B cell (primary cell): ENCODE measurements at regions not wholly inside any gene's neighbourhood (a gene's known extent, or its start where the extent isn't known, plus 50 kb on each side); places are given as distances from the start of the nearest gene placed in this dataset.

Source experiments
- ATAC-seq: fragments of 200-7000 bp; cut with Tn5 transposase; one replicate; pipeline ENCODE4 v1.10.0; 2021; ENCODE audit warnings: low read depth, mild to moderate bottlenecking, moderate number of reproducible peaks, moderate library complexity
- CTCF ChIA-PET: fragments of 350-600 bp; sonication (Branson Sonifier 250); formaldehyde crosslinking; loops from one replicate; lab custom pipeline; 2021; ENCODE audit warnings: antibody characterized with exemption, inconsistent platforms; lab: Charles Lee
- POLR2A ChIA-PET: fragments of 350-600 bp; sonication (Branson Sonifier 250); formaldehyde crosslinking; loops from one replicate; lab custom pipeline; 2021; ENCODE audit warnings: antibody characterized with exemption; lab: Charles Lee
- DNase-seq: peaks from one replicate; pipeline ENCODE4 v3.0.0; 2013
- H2AFZ ChIP-seq: 2 replicates; pipeline ENCODE4 v1.6.1; 2012; ENCODE audit warnings: mild to moderate bottlenecking, low read depth, low read length; ENCODE audit not compliant: insufficient read depth, poor library complexity, severe bottlenecking
- H3K27ac ChIP-seq, 2 donors: 1 replicate in 1 of 2; 2 replicates in 1 of 2; pipeline ENCODE4 v1.5.1; 2012 to 2013; ENCODE audit warnings: low read length in 2 of 2, mild to moderate bottlenecking in 2 of 2, moderate library complexity in 1 of 2
- H3K27me3 ChIP-seq, 4 experiments: fragments of 200-600 bp in 1 of 4; sonication (generic) in 1 of 4; replicated peaks in 1 of 4; 1 replicate in 2 of 4; 2 replicates in 2 of 4; pipeline versions ENCODE4 v1.6.1 to v1.7.0; 2013 to 2016; ENCODE audit warnings: low read length in 3 of 4, mild to moderate bottlenecking in 2 of 4, mixed read lengths in 1 of 4, moderate library complexity in 1 of 4; ENCODE audit not compliant: insufficient read depth in 4 of 4, control insufficient read depth in 3 of 4; ENCODE audit errors: control extremely low read depth in 1 of 4
- H3K36me3 ChIP-seq, 2 experiments: replicated peaks in 1 of 2; 1 replicate in 1 of 2; 2 replicates in 1 of 2; pipeline versions ENCODE4 v1.6.1 to v1.7.1; 2013; ENCODE audit warnings: low read length in 1 of 2; ENCODE audit not compliant: insufficient read depth in 2 of 2, control insufficient read depth in 1 of 2; ENCODE audit errors: control extremely low read depth in 1 of 2, extremely low read depth in 1 of 2
- H3K4me1 ChIP-seq, 2 donors: fragments of 200-600 bp in 1 of 2; sonication (generic) in 1 of 2; 1 replicate in 1 of 2; 2 replicates in 1 of 2; pipeline versions ENCODE4 v1.5.1 to v1.6.1; 2013 to 2017; ENCODE audit warnings: low read length in 2 of 2; ENCODE audit not compliant: control insufficient read depth in 2 of 2, insufficient read depth in 2 of 2
- H3K4me2 ChIP-seq: replicated peaks from 2 replicates; pipeline ENCODE3; 2012; ENCODE audit warnings: mild to moderate bottlenecking, low read depth, low read length; ENCODE audit not compliant: poor library complexity, severe bottlenecking
- H3K4me3 ChIP-seq, 5 experiments: fragments of 200-600 bp in 1 of 5; sonication (generic) in 1 of 5; 1 replicate in 3 of 5; 2 replicates in 2 of 5; pipeline versions ENCODE4 v1.5.1 to v1.7.0; 2011 to 2016; ENCODE audit warnings: low read length in 4 of 5, mild to moderate bottlenecking in 4 of 5, low read depth in 2 of 5, control low read depth in 1 of 5, moderate library complexity in 1 of 5; ENCODE audit not compliant: insufficient read depth in 1 of 5; ENCODE audit errors: control extremely low read depth in 1 of 5, extremely low read depth in 1 of 5
- H3K79me2 ChIP-seq: fragments of 200-600 bp; sonication (generic); one replicate; pipeline ENCODE4 v1.6.0; 2016; ENCODE audit warnings: low read length; ENCODE audit not compliant: control insufficient read depth, insufficient read depth
- H3K9ac ChIP-seq: fragments of 200-600 bp; sonication (generic); 2 replicates; pipeline ENCODE4 v1.6.1; 2017; ENCODE audit warnings: mild to moderate bottlenecking, low read length, moderate library complexity
- H3K9me3 ChIP-seq, 3 donors: one replicate each; pipeline versions ENCODE4 v1.6.1 to v1.7.1; 2013; ENCODE audit warnings: low read length in 2 of 3; ENCODE audit not compliant: control insufficient read depth in 2 of 3, insufficient read depth in 1 of 3; ENCODE audit errors: control extremely low read depth in 1 of 3
- H4K20me1 ChIP-seq: 2 replicates; pipeline ENCODE4 v1.6.0; 2012; ENCODE audit warnings: mild to moderate bottlenecking, low read length; ENCODE audit not compliant: insufficient read depth, control insufficient read depth, poor library complexity, severe bottlenecking
- H3K27ac Mint-ChIP-seq: one replicate; pipeline ENCODE4 v1.8.0; 2021; ENCODE audit warnings: mixed read lengths
- H3K27me3 Mint-ChIP-seq: one replicate; pipeline ENCODE4 v1.8.0; 2021; ENCODE audit warnings: mixed read lengths
- H3K4me1 Mint-ChIP-seq: one replicate; pipeline ENCODE4 v1.8.0; 2021; ENCODE audit warnings: mixed read lengths
- H3K4me3 Mint-ChIP-seq: one replicate; pipeline ENCODE4 v1.8.0; 2021; ENCODE audit warnings: mixed read lengths
- H3K9me3 Mint-ChIP-seq: one replicate; pipeline ENCODE4 v1.8.0; 2022; ENCODE audit warnings: mixed read lengths; ENCODE audit not compliant: insufficient read depth
- EZH2 ChIP-seq: IDR thresholded peaks from 2 replicates; pipeline ENCODE4 v1.6.1; 2012; ENCODE audit warnings: borderline replicate concordance, low read depth, mild to moderate bottlenecking, moderate library complexity, low read length; ENCODE audit not compliant: insufficient read depth, poor library complexity, severe bottlenecking
- WGBS: methylation state at CpG from one replicate; pipeline ENCODE4 v1.1.5; 2013; ENCODE audit warnings: missing lambda C conversion rate; ENCODE audit not compliant: insufficient coverage; 5-methylcytosine and 5-hydroxymethylcytosine counted together
- intact Hi-C: fragments of 100-400 bp; cut with micrococcal nuclease; formaldehyde crosslinking; loops from one replicate; pipeline ENCODE4 v1.10.0; 2022
- TF ChIP-seq, protein P1 (sequence below): fragments of 200-600 bp; IDR thresholded peaks from one replicate; pipeline ENCODE4 v1.8.0; 2022; ENCODE audit warnings: antibody characterized with exemption, mild to moderate bottlenecking

DNA sequence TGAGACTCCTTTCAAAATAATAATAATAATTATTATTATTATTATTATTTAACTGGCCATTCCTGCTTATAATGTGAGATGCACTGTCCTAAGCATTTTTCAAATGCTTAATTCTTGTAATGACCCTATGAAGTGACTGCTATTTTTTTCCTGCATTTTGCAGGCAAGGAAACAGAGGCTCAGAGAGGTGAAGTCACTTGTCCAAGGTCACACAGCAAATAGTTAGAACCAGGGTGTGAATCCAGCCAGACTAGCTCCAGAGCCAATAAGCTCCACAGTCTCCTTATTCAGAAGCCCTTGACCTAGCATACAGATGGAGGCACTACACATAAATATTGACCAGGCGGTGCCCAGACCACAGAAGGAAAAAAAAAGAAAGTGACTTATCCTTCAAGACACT lies 77.5 kb upstream of the CACNA1A start:
- H3K4me3 Mint-ChIP-seq = no peak overlapping the region
- 100% methylated on average over 1 of the region's 1 CpG for WGBS

GRCh38 chr19:13583114-13583513 lies 76.8 kb upstream of the CACNA1A start:
- CTCF ChIA-PET = no interaction called here
- Histone ChIP-seq H3K27ac (no peak overlapping the region), H2AFZ (no peak overlapping the region), H4K20me1 (no peaks in the 10 kb centered on the region), H3K27me3 (peaks cover 0 to 9% (median 0%) of the 10 kb centered on the region in 4 experiments), H3K4me2 (no peak overlapping the region), H3K4me3 (no peak overlapping the region), H3K79me2 (no peaks in the 10 kb centered on the region), H3K9me3 (peaks cover 0 to 11% (median 4%) of the 10 kb centered on the region in 3 donors), H3K9ac (no peak overlapping the region), H3K4me1 (no peaks in the 10 kb centered on the region), H3K36me3 (no peaks in the 10 kb centered on the region)
- TF ChIP-seq, protein P1, sequence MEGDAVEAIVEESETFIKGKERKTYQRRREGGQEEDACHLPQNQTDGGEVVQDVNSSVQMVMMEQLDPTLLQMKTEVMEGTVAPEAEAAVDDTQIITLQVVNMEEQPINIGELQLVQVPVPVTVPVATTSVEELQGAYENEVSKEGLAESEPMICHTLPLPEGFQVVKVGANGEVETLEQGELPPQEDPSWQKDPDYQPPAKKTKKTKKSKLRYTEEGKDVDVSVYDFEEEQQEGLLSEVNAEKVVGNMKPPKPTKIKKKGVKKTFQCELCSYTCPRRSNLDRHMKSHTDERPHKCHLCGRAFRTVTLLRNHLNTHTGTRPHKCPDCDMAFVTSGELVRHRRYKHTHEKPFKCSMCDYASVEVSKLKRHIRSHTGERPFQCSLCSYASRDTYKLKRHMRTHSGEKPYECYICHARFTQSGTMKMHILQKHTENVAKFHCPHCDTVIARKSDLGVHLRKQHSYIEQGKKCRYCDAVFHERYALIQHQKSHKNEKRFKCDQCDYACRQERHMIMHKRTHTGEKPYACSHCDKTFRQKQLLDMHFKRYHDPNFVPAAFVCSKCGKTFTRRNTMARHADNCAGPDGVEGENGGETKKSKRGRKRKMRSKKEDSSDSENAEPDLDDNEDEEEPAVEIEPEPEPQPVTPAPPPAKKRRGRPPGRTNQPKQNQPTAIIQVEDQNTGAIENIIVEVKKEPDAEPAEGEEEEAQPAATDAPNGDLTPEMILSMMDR = no peak
- TF ChIP-seq EZH2 = no peak
- intact Hi-C loops = no loop called here
- Mint-ChIP-seq H3K9me3 (no peaks in the 10 kb centered on the region), H3K4me3 (no peak overlapping the region), H3K27me3 (peaks cover 20% of the 10 kb centered on the region), H3K4me1 (no peaks in the 10 kb centered on the region), H3K27ac (no peak overlapping the region)
- no peak for DNase-seq
- 5% methylated on average over 2 of the region's 3 CpGs for WGBS
- POLR2A ChIA-PET = no interaction called here
- ATAC-seq = no peak

More for the DNA sequence above, 77.5 kb upstream of the CACNA1A start:
- H3K9me3 Mint-ChIP-seq = no peaks in the 10 kb centered on the region
- Histone ChIP-seq H3K4me3 (no peak overlapping the region), H3K4me2 (no peak overlapping the region), H3K27me3 (peaks cover 0 to 9% (median 0%) of the 10 kb centered on the region in 4 experiments), H3K9me3 (peaks cover 0 to 8% (median 0%) of the 10 kb centered on the region in 3 donors), H3K79me2 (no peaks in the 10 kb centered on the region), H3K36me3 (no peaks in the 10 kb centered on the region), H3K9ac (no peak overlapping the region), H2AFZ (no peak overlapping the region), H3K4me1 (no peaks in the 10 kb centered on the region), H4K20me1 (no peaks in the 10 kb centered on the region), H3K27ac (no peak overlapping the region)
- ChIA-PET CTCF (interaction anchor here (0.6 kb wide), 1 partner anchor 389 kb away, joined by 9 read pairs; no protein-coding TSS in a partner anchor), POLR2A (no interaction called here)
- ATAC-seq (no peak), DNase-seq (no peak)
- intact Hi-C loops = no loop called here
- no peak overlapping the region for H3K27ac Mint-ChIP-seq
- H3K27me3 Mint-ChIP-seq = peaks cover 16% of the 10 kb centered on the region
- H3K4me1 Mint-ChIP-seq = no peaks in the 10 kb centered on the region
- TF ChIP-seq, protein P1 = no peak
- TF ChIP-seq EZH2 = no peak
